Right ventricle myocardium superior (tissue), 1 donor: ENCODE measurements at regions not wholly inside any gene's neighbourhood (a gene's known extent, or its start where the extent isn't known, plus 50 kb on each side); places are given as distances from the start of the nearest gene placed in this dataset.
A peak's percentile ranks its signal among the peaks of the same experiment; 100 is the strongest.

Source experiments
- ATAC-seq: fragments of 200-7000 bp; cut with Tn5 transposase; one replicate; pipeline ENCODE4 v1.9.1; 2020; ENCODE audit warnings: mild to moderate bottlenecking; ENCODE audit not compliant: poor library complexity
- DNase-seq: peaks from one replicate; pipeline ENCODE4 v3.0.0-alpha.2; 2020
- intact Hi-C: fragments of 100-400 bp; cut with DNase I; formaldehyde crosslinking; loops from one replicate; pipeline ENCODE4 v1.11.2; 2022
- donor health status: DM: no; HTN: yes; CAD: no; lungs with severe emphysema.

GRCh38 chr10:44307691-44308090 is 77.2 kb downstream of the CXCL12 start:
- DNase-seq (no peak), ATAC-seq (no peak)
- intact Hi-C loops = no loop called here

DNA sequence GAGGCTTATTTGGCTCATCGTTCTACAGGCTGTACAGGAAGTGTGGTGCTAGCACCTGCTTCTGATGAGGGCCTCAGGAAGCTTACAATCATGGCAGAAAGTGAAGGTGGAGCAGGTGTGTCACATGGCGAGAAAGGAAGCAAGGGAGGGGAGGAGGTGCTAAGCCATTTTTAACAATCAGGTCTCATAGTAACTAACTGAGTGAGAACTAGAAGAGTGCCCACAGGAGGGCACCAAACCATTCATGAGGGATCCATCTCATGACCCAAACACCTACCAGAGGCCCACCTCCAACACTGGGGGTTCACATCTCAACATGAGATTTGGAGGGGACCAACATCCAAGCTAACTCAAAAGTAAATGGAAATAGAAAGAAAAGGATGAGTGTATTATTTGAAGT is 78.1 kb downstream of the CXCL12 start:
- intact Hi-C loops = no loop called here
- no peak for DNase-seq
- no peak for ATAC-seq

GRCh38 chr10:44306147-44306710 is 78.7 kb downstream of the CXCL12 start:
- intact Hi-C loops = no loop called here
- no peak for ATAC-seq
- DNase-seq = no peak

DNA sequence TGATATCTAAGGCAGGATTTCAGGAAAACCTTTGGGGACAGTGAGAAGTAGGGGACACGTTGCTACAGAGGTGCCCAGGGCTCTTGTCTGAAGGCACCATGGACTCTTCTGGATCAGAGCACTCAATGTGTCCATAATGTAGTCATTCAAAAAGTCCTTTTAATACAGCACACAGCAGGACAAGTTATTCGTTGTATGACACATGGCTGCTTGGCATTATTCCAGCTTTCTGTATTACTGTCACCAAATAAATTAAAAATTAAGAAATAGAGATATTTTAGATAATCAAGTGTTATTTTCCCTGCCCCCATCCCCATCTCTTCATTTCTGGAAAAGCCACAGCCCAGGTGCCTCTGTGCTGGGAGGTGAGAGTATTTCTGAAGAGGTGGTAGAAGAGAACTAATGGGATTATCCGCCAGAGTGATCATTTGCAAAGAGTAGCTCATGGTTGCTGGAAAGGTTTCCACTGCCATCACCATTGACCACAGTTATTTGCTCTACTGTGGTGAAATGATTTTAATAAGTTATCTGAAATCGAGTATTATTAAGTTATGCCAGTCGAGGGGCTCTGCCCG is 83.0 kb downstream of the CXCL12 start:
- DNase-seq = no peak
- ATAC-seq = no peak
- intact Hi-C loops = no loop called here

DNA sequence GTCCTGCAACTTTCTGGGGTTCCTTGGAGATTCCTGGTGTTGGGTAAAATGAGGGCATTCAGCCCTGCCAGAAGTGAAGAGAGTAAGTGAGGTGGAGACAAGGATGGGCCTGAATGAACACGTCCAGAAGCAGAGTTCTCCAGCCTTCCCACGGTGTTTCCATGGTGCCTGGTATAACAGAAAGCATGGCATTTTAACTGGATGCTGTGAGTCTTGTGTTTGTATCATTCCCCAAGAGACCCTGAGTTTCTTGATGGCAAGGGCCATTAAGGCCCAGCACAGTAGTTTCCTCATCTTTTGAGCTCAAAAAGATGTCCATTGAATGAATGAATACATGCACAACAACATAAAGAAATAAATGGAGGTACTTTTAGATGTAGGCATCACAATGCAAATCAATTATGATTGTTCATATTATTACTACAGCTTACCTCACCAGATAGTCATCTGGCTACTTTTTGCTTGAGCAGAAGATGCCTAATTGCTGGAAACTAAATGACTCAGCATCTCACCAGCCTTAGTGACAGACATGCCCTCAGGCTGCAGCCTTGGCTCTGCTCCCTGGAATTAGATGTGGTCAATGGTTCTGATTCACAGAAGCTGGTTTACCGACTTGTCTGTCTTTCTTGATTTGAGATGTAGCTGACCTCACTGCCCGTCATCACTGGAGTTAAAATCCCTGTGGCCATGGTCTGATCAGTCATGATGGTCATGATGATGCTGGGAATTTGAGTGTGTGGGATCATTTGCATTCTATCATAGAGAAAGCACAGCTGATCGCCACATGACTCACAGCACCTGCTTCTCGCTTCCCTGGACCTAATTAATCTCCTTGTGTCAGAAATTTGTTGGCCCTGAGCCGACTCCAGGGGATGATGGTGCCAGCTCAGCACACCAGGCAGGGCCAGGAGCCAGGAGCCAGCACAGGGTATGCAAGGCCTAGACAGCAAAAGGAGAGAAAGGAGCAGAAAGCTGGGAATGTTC is 83.9 kb downstream of the CXCL12 start:
- ATAC-seq (peak; percentile 74), DNase-seq (peak; percentile 52)
- intact Hi-C loops = no loop called here

GRCh38 chr10:44298713-44299112 is 86.2 kb downstream of the CXCL12 start:
- intact Hi-C loops = no loop called here
- ATAC-seq (no peak), DNase-seq (no peak)

DNA sequence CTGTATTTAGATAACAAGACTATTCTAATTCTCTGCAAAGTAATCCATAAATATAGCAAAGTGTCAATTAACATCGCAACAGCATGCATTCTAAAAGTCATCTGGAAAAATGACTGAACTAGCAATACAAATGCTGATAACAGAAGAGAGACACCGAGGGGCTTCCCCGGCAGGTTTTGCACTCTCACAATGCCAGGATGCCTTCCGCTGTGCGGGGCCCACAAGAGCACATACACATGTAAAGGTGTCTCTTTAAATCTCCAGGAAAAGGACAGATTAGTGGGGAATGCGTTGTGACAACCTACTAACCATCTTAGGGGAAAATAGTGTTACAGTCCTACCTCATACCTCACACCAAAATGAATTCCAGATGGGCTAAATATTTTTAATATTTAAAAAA is 86.9 kb downstream of the CXCL12 start:
- no peak for DNase-seq
- intact Hi-C loops = no loop called here
- ATAC-seq = no peak

DNA sequence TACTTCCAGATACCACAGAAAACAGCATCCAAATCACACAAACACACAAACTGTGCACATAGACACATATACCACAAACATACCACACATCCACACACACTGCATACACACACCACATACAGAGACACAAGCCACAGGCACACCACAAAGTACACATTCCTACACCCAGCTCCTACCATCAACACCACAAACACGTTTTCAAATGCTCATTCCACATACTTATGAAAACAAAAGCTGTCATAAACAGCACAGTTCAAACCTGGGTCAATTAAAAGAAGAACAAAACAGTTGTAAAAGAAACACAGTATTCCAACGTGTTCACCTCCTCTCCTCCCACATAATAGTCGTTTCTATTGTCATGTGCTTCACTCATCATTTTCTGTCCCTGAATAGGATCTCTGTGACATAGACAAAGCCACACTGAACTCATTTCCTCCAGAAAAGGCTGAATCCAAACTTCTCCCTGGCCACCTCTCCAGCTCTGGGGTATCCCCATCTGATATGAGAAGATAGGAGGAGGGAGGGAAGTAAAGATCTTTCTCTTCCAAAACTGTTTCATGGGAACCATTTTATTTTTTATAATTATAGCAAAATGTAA is 89.2 kb downstream of the CXCL12 start:
- DNase-seq = no peak
- ATAC-seq = no peak
- intact Hi-C loops = no loop called here

DNA sequence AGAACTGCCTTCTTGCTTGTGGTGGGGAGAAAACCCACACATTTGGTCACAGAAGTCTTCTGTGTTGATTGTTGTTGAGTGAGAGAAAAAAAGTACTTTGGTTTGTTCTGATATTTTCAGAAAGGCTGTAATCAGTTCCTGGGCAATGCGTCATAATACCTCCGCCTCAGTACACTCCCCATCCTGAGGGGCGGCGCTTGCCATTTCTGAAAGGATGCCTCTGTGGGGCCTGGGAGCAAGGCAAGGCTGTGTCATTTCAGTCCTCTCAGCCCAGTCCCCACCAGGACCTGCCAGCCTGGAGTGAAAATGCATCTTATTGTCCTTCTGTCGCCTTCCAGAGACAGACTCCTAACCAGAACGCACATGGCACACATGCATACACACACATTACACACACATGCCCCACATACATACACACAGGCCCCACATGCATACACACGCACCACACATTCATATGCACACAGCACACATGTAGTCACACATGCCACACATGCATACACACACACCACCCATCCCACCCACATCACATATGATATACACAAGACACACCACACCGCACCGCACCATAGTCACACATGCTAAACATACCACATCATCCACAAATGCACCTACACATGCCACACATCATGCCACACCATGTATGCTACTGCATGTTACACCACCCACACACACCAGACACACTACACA is 90.0 kb downstream of the CXCL12 start:
- intact Hi-C loops = no loop called here
- no peak for ATAC-seq
- no peak for DNase-seq

GRCh38 chr10:44293842-44294241 is 91.1 kb downstream of the CXCL12 start:
- peak; percentile 94 for ATAC-seq
- intact Hi-C loops = no loop called here

GRCh38 chr10:44293306-44293778 is 91.6 kb downstream of the CXCL12 start:
- ATAC-seq (peak; percentile 58), DNase-seq (peak; percentile 52)
- intact Hi-C loops = no loop called here

More at GRCh38 chr10:44293842-44294241, 91.1 kb downstream of the CXCL12 start:
- DNase-seq = peak; percentile 61

DNA sequence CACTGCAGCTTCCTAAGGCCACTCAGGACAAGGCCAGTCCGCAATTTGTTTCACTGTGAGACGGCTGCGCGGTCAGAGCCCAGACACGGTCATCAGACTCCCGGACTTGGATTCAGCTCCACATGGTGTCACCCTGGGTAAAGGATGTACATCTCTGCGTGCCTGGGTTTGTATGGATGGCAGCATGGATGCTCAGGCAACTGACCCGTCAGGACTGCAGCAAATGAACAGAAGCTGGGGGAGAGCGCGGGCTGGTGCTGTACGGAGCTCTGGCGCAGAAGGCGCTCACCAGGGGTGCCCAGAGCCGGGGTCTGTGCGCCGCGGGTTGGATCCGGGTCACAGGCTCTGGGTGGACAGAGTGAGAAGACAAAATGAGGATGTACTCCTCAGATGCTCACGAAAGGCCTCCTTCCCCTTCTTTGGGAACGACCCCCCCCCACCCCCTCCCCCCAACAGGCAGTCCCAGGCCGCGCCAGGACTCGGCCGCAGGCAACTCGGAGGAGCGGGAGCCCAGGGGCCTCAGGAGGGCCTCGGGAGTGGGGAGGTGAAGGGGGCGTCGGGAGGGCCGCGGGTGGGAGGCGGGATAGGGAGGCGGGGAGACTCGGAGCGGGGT is 92.4 kb downstream of the CXCL12 start:
- DNase-seq (no peak), ATAC-seq (no peak)
- intact Hi-C loops = no loop called here

DNA sequence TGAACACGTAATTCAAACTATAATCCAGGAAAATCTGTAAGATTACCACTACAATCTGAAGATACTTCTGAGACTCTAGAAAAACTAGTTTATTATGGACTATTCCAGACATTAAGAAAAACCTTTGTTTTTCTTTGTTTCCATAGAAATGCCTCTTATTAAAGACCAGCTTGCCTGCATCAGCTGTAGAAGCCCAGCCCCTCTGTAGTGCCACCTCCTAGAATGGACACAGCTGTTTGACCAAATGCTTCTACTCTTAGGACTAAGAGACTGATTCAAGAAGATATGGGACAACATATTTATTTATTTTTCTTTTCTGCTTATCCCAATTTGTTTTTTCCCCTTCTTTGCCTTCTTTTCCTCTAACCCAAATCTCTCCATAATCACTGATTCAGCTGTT is 93.8 kb downstream of the CXCL12 start:
- intact Hi-C loops = no loop called here
- no peak for ATAC-seq

GRCh38 chr10:44289125-44289524 is 95.8 kb downstream of the CXCL12 start:
- intact Hi-C loops = no loop called here
- DNase-seq (no peak), ATAC-seq (no peak)

More for the DNA sequence above, 93.8 kb downstream of the CXCL12 start:
- DNase-seq = no peak

DNA sequence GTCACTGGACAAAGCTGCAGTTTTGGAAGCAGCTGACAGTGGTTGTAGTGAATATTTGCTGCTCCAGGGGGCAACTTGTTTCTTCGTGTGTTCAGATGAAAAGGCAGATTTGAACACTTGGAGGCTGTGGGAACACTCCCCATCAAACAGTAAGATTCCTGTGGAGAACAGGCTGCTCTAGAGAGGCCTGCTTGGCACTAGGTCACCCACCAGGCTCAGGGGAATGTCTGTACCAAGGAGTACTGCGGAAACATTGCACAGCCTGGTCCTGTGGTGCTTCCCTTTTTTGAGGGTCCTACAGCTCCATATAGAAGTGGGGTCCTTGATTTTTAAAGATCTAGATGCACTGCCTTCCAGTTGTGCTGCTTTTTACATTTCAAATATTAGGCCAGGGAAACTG is 97.5 kb downstream of the CXCL12 start:
- no peak for ATAC-seq
- no peak for DNase-seq
- intact Hi-C loops = no loop called here

GRCh38 chr10:44284198-44285084 is 100.5 kb downstream of the CXCL12 start:
- intact Hi-C loops = no loop called here
- no peak for ATAC-seq

GRCh38 chr10:44282626-44283300 is 102.1 kb downstream of the CXCL12 start:
- no peak for ATAC-seq
- DNase-seq = no peak
- intact Hi-C loops = no loop called here

More at GRCh38 chr10:44284198-44285084, 100.5 kb downstream of the CXCL12 start:
- DNase-seq = no peak
